Panc1 (cell line): ENCODE measurements at regions not wholly inside any gene's neighbourhood (a gene's known extent, or its start where the extent isn't known, plus 50 kb on each side); places are given as distances from the start of the nearest gene placed in this dataset.
"Not testable (repeated sequence)": the region's sequence is repeated elsewhere in the genome, so short reads cannot be mapped to it uniquely, and the experiment has no call there.

Source experiments
- CTCF ChIP-seq: fragments of 450-650 bp; IDR thresholded peaks from 2 replicates; pipeline ENCODE4 v1.5.1; 2017; ENCODE audit warnings: mild to moderate bottlenecking
- REST ChIP-seq, 2 experiments: IDR thresholded peaks; 2 replicates each; pipeline ENCODE4 v1.6.1; 2011 to 2012; ENCODE audit warnings: low read depth in 2 of 2, control low read depth in 1 of 2, low read length in 1 of 2, mild to moderate bottlenecking in 1 of 2, moderate library complexity in 1 of 2; ENCODE audit not compliant: insufficient read depth in 1 of 2

- TF ChIP-seq CTCF; REST (IDR thresholded peaks at IDR 0.05; ENCODE audit: insufficient read depth in 1 of 2, low read depth in 2 of 2, low read length in 1 of 2): not testable (repeated sequence)
These were observed 524.6 kb downstream of the FOXD4L4 start for GRCh38 chr9:66261576-66261975.
